HFF-Myc (cell line): ENCODE measurements at regions not wholly inside any gene's neighbourhood (a gene's known extent, or its start where the extent isn't known, plus 50 kb on each side); places are given as distances from the start of the nearest gene placed in this dataset.

Source experiments
- DNase-seq: peaks from one replicate; pipeline ENCODE4 v3.0.0-alpha.2; 2011; ENCODE audit warnings: low read depth; ENCODE audit errors: extremely low read depth
- H3K4me3 ChIP-seq: replicated peaks from 2 replicates; pipeline ENCODE4 v1.5.1; 2011; ENCODE audit warnings: low read depth, mild to moderate bottlenecking, control low read depth, low read length
- CTCF ChIP-seq: IDR thresholded peaks from 2 replicates; pipeline ENCODE4 v1.5.1; 2012; ENCODE audit warnings: mild to moderate bottlenecking, low read depth, low read length, control low read depth; ENCODE audit errors: missing control alignments

GRCh38 chr2:228878138-228878537 lies 392.9 kb downstream of the PID1 start:
- no peak overlapping the region for H3K4me3 ChIP-seq
- no peak for DNase-seq
- TF ChIP-seq CTCF: no peak

- no peak for DNase-seq
- no peak for TF ChIP-seq CTCF
- no peak overlapping the region for H3K4me3 ChIP-seq
Measured at GRCh38 chr2:228876276-228876675, 394.8 kb downstream of the PID1 start.

GRCh38 chr2:228875152-228875900 lies 395.8 kb downstream of the PID1 start:
- TF ChIP-seq CTCF: no peak
- no peak overlapping the region for H3K4me3 ChIP-seq
- peak; percentile 59 for DNase-seq

GRCh38 chr2:228871012-228871411 lies 400.1 kb downstream of the PID1 start:
- H3K4me3 ChIP-seq: no peak overlapping the region
- no peak for DNase-seq
- no peak for TF ChIP-seq CTCF

- H3K4me3 ChIP-seq: no peak overlapping the region
- no peak for TF ChIP-seq CTCF
Measured at GRCh38 chr2:228869636-228870264, 401.3 kb downstream of the PID1 start.

GRCh38 chr2:228867406-228867805 lies 403.7 kb downstream of the PID1 start:
- H3K4me3 ChIP-seq: no peak overlapping the region
- TF ChIP-seq CTCF: no peak
- DNase-seq: no peak

More at GRCh38 chr2:228869636-228870264, 401.3 kb downstream of the PID1 start:
- DNase-seq: no peak
